GM23338 (cell line): ENCODE measurements at regions not wholly inside any gene's neighbourhood (a gene's known extent, or its start where the extent isn't known, plus 50 kb on each side); places are given as distances from the start of the nearest gene placed in this dataset.

ENCODE experiments used
- ATAC-seq: fragments of 200-7000 bp; cut with Tn5 transposase; 3 replicates; pipeline ENCODE4 v1.9.1; 2020
- DNase-seq: peaks from one replicate; pipeline ENCODE4 v3.0.0-alpha.2; 2015; ENCODE audit warnings: low spot score
- H2AFZ ChIP-seq: fragments of 200-600 bp; sonication (generic); 2 replicates; pipeline ENCODE4 v1.8.0; 2016; ENCODE audit warnings: antibody characterized with exemption, mild to moderate bottlenecking, moderate library complexity
- H3F3A ChIP-seq: fragments of 200-600 bp; sonication (generic); replicated peaks from 2 replicates; pipeline ENCODE4 v1.8.0; 2017; ENCODE audit warnings: antibody characterized with exemption, mixed run types, low read depth
- H3K27ac ChIP-seq: fragments of 200-600 bp; sonication (generic); 2 replicates; pipeline ENCODE4 v1.6.1; 2016; ENCODE audit warnings: low read depth
- H3K27me3 ChIP-seq: fragments of 200-600 bp; sonication (generic); 2 replicates; pipeline ENCODE4 v1.8.0; 2016; ENCODE audit warnings: mild to moderate bottlenecking, mixed run types, moderate library complexity; ENCODE audit not compliant: insufficient read depth
- H3K36me3 ChIP-seq: fragments of 200-600 bp; sonication (generic); 2 replicates; pipeline ENCODE4 v1.8.0; 2016; ENCODE audit warnings: mild to moderate bottlenecking; ENCODE audit not compliant: insufficient read depth
- H3K4me1 ChIP-seq: fragments of 200-600 bp; sonication (generic); 2 replicates; pipeline ENCODE4 v1.8.0; 2016; ENCODE audit warnings: mild to moderate bottlenecking, moderate library complexity; ENCODE audit not compliant: insufficient read depth
- H3K4me2 ChIP-seq: fragments of 200-600 bp; sonication (generic); 2 replicates; pipeline ENCODE4 v1.7.1; 2017; ENCODE audit warnings: mixed run types
- H3K4me3 ChIP-seq: fragments of 200-600 bp; sonication (generic); 2 replicates; pipeline ENCODE4 v1.6.1; 2016; ENCODE audit warnings: mixed run types
- H3K79me2 ChIP-seq: fragments of 200-600 bp; sonication (generic); replicated peaks from 2 replicates; pipeline ENCODE4 v1.8.0; 2017; ENCODE audit warnings: mild to moderate bottlenecking; ENCODE audit not compliant: insufficient read depth
- H3K9me2 ChIP-seq: fragments of 200-600 bp; sonication (generic); 2 replicates; pipeline ENCODE4 v1.8.0; 2017; ENCODE audit not compliant: insufficient read depth
- H4K20me1 ChIP-seq: fragments of 200-600 bp; sonication (generic); replicated peaks from 2 replicates; pipeline ENCODE4 v1.8.0; 2017; ENCODE audit warnings: mild to moderate bottlenecking; ENCODE audit not compliant: insufficient read depth
- H3K27ac Mint-ChIP-seq: 2 replicates; pipeline ENCODE4 v1.8.0; 2020; ENCODE audit warnings: inconsistent platforms, mild to moderate bottlenecking, moderate library complexity, mixed read lengths
- H3K27me3 Mint-ChIP-seq: 3 replicates; pipeline ENCODE4 v1.8.0; 2022; ENCODE audit warnings: low read depth, mild to moderate bottlenecking, moderate library complexity, mixed read lengths, inconsistent platforms; ENCODE audit not compliant: insufficient read depth, poor library complexity
- H3K36me3 Mint-ChIP-seq: 3 replicates; pipeline ENCODE4 v1.8.0; 2021; ENCODE audit warnings: low read depth, mild to moderate bottlenecking, inconsistent platforms, moderate library complexity, mixed read lengths
- H3K4me1 Mint-ChIP-seq: 3 replicates; pipeline ENCODE4 v1.8.0; 2020; ENCODE audit warnings: mild to moderate bottlenecking, inconsistent platforms, mixed read lengths
- H3K4me3 Mint-ChIP-seq: 3 replicates; pipeline ENCODE4 v1.8.0; 2021; ENCODE audit warnings: moderate library complexity, mild to moderate bottlenecking, inconsistent platforms, mixed read lengths
- H3K9me3 Mint-ChIP-seq: 3 replicates; pipeline ENCODE4 v1.8.0; 2020; ENCODE audit warnings: moderate library complexity, mild to moderate bottlenecking, inconsistent platforms, mixed read lengths
- CREB1 ChIP-seq: fragments of 250-450 bp; sonication (Bioruptor Pico); IDR thresholded peaks from 2 replicates; pipeline ENCODE4 v1.5.0; 2020; ENCODE audit warnings: low read depth, mild to moderate bottlenecking, moderate library complexity
- EZH2 ChIP-seq: fragments of 200-600 bp; sonication (generic); IDR thresholded peaks from one replicate; pipeline ENCODE4 v1.8.0; 2017; ENCODE audit warnings: antibody characterized with exemption, mild to moderate bottlenecking, low read depth; ENCODE audit not compliant: unreplicated experiment
- EZH2phosphoT487 ChIP-seq: fragments of 200-600 bp; sonication (generic); IDR thresholded peaks from one replicate; pipeline ENCODE4 v1.8.1; 2018; ENCODE audit warnings: antibody characterized with exemption; ENCODE audit not compliant: unreplicated experiment
- JUNB ChIP-seq: IDR thresholded peaks from one replicate; pipeline ENCODE4 v1.6.1; 2016; ENCODE audit warnings: antibody characterized with exemption; ENCODE audit not compliant: unreplicated experiment
- NANOG ChIP-seq: IDR thresholded peaks from 2 replicates; pipeline ENCODE4 v1.6.1; 2016; ENCODE audit warnings: antibody characterized with exemption, borderline replicate concordance
- POLR2AphosphoS5 ChIP-seq: IDR thresholded peaks from 2 replicates; pipeline ENCODE4 v1.6.1; 2016; ENCODE audit warnings: antibody characterized with exemption, low read depth
- STAT1 ChIP-seq: IDR thresholded peaks from one replicate; pipeline ENCODE4 v1.6.1; 2016; ENCODE audit warnings: antibody characterized with exemption; ENCODE audit not compliant: unreplicated experiment
- ZNF114 ChIP-seq: fragments of 250-450 bp; sonication (Bioruptor Pico); IDR thresholded peaks from 2 replicates; pipeline ENCODE4 v1.5.0; 2020; ENCODE audit warnings: mild to moderate bottlenecking, moderate library complexity
- ZNF331 ChIP-seq: fragments of 250-450 bp; sonication (Bioruptor Pico); IDR thresholded peaks from 2 replicates; pipeline ENCODE4 v1.5.0; 2020; ENCODE audit warnings: low read depth, mild to moderate bottlenecking, moderate library complexity
- TF ChIP-seq, protein P1 (sequence below): IDR thresholded peaks from 2 replicates; pipeline ENCODE4 v1.6.1; 2016; ENCODE audit warnings: antibody characterized with exemption
- TF ChIP-seq, protein P2 (sequence below): IDR thresholded peaks from one replicate; pipeline ENCODE4 v1.6.1; 2018; ENCODE audit warnings: antibody characterized with exemption; ENCODE audit not compliant: unreplicated experiment
- TF ChIP-seq, protein P3 (sequence below): fragments of 250-450 bp; sonication (Bioruptor Pico); IDR thresholded peaks from 2 replicates; pipeline ENCODE4 v1.5.0; 2020; ENCODE audit warnings: mild to moderate bottlenecking, moderate library complexity
- TF ChIP-seq, protein P4 (sequence below), 2 experiments: fragments of 200-600 bp in 1 of 2; sonication (generic) in 1 of 2; conservative IDR thresholded peaks; 2 replicates each; pipeline versions ENCODE4 v1.5.1 to v1.6.1; 2016 to 2017; ENCODE audit warnings: antibody characterized with exemption in 2 of 2, low read depth in 2 of 2, mild to moderate bottlenecking in 2 of 2, moderate library complexity in 1 of 2

DNA sequence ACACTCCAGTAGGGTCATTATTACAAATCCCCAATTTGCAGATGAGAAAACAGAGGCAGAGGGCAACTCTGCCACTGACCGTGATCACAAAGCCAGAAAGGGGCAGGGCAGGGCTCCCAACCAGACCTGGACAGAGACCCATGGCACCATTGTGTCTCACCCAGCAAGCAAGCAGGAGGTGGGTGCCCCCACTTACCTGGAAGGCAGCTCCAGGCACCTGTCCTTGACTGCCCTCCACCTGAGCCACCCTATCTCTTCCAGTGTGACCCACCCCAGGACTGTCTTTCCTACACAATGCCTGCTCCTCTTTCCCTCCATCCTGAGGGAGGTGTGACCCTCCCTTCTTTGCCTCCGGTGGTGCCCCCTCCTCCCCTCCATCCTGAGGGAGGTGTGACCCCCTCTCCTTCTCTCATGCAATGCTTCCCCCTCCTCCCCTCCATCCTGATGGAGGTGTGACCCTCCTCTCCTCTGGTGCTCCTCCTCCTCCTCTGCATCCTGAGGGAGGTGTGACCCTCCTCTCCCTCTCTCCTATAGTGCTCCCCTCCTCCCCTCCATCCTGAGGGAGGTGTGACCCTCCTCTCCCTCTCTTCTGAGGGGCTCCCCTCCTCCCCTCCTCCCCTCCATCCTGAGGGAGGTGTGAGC is 198.0 kb downstream of the MED10 start:
- no peak overlapping the region for H2AFZ ChIP-seq
- no peak overlapping the region for H3K27ac ChIP-seq
- no peak overlapping the region for H3K4me2 ChIP-seq
- Mint-ChIP-seq H3K27ac (no peak overlapping the region), H3K4me3 (no peak overlapping the region), H3K4me1 (no peaks in the 10 kb centered on the region; the same call in 2 of the 3 replicates), H3K9me3 (peaks cover 4% of the 10 kb centered on the region; the same call in 1 of the 3 replicates), H3K27me3 (peaks cover 2% of the 10 kb centered on the region), H3K36me3 (peaks cover 2% of the 10 kb centered on the region; the same call in 2 of the 3 replicates)
- H3K27me3 ChIP-seq, result no peaks in the 10 kb centered on the region
- TF ChIP-seq ZNF331 (CRISPR knock-in tag) (no peak), JUNB (no peak), EZH2 (no peak), POLR2AphosphoS5 (no peak), CREB1 (CRISPR knock-in tag) (no peak), EZH2phosphoT487 (no peak), ZNF114 (no peak), STAT1 (no peak), NANOG (no peak)
- TF ChIP-seq, protein P1, sequence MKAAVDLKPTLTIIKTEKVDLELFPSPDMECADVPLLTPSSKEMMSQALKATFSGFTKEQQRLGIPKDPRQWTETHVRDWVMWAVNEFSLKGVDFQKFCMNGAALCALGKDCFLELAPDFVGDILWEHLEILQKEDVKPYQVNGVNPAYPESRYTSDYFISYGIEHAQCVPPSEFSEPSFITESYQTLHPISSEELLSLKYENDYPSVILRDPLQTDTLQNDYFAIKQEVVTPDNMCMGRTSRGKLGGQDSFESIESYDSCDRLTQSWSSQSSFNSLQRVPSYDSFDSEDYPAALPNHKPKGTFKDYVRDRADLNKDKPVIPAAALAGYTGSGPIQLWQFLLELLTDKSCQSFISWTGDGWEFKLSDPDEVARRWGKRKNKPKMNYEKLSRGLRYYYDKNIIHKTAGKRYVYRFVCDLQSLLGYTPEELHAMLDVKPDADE, result no peak
- TF ChIP-seq, protein P2, sequence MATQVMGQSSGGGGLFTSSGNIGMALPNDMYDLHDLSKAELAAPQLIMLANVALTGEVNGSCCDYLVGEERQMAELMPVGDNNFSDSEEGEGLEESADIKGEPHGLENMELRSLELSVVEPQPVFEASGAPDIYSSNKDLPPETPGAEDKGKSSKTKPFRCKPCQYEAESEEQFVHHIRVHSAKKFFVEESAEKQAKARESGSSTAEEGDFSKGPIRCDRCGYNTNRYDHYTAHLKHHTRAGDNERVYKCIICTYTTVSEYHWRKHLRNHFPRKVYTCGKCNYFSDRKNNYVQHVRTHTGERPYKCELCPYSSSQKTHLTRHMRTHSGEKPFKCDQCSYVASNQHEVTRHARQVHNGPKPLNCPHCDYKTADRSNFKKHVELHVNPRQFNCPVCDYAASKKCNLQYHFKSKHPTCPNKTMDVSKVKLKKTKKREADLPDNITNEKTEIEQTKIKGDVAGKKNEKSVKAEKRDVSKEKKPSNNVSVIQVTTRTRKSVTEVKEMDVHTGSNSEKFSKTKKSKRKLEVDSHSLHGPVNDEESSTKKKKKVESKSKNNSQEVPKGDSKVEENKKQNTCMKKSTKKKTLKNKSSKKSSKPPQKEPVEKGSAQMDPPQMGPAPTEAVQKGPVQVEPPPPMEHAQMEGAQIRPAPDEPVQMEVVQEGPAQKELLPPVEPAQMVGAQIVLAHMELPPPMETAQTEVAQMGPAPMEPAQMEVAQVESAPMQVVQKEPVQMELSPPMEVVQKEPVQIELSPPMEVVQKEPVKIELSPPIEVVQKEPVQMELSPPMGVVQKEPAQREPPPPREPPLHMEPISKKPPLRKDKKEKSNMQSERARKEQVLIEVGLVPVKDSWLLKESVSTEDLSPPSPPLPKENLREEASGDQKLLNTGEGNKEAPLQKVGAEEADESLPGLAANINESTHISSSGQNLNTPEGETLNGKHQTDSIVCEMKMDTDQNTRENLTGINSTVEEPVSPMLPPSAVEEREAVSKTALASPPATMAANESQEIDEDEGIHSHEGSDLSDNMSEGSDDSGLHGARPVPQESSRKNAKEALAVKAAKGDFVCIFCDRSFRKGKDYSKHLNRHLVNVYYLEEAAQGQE, result no peak
- TF ChIP-seq, protein P3, sequence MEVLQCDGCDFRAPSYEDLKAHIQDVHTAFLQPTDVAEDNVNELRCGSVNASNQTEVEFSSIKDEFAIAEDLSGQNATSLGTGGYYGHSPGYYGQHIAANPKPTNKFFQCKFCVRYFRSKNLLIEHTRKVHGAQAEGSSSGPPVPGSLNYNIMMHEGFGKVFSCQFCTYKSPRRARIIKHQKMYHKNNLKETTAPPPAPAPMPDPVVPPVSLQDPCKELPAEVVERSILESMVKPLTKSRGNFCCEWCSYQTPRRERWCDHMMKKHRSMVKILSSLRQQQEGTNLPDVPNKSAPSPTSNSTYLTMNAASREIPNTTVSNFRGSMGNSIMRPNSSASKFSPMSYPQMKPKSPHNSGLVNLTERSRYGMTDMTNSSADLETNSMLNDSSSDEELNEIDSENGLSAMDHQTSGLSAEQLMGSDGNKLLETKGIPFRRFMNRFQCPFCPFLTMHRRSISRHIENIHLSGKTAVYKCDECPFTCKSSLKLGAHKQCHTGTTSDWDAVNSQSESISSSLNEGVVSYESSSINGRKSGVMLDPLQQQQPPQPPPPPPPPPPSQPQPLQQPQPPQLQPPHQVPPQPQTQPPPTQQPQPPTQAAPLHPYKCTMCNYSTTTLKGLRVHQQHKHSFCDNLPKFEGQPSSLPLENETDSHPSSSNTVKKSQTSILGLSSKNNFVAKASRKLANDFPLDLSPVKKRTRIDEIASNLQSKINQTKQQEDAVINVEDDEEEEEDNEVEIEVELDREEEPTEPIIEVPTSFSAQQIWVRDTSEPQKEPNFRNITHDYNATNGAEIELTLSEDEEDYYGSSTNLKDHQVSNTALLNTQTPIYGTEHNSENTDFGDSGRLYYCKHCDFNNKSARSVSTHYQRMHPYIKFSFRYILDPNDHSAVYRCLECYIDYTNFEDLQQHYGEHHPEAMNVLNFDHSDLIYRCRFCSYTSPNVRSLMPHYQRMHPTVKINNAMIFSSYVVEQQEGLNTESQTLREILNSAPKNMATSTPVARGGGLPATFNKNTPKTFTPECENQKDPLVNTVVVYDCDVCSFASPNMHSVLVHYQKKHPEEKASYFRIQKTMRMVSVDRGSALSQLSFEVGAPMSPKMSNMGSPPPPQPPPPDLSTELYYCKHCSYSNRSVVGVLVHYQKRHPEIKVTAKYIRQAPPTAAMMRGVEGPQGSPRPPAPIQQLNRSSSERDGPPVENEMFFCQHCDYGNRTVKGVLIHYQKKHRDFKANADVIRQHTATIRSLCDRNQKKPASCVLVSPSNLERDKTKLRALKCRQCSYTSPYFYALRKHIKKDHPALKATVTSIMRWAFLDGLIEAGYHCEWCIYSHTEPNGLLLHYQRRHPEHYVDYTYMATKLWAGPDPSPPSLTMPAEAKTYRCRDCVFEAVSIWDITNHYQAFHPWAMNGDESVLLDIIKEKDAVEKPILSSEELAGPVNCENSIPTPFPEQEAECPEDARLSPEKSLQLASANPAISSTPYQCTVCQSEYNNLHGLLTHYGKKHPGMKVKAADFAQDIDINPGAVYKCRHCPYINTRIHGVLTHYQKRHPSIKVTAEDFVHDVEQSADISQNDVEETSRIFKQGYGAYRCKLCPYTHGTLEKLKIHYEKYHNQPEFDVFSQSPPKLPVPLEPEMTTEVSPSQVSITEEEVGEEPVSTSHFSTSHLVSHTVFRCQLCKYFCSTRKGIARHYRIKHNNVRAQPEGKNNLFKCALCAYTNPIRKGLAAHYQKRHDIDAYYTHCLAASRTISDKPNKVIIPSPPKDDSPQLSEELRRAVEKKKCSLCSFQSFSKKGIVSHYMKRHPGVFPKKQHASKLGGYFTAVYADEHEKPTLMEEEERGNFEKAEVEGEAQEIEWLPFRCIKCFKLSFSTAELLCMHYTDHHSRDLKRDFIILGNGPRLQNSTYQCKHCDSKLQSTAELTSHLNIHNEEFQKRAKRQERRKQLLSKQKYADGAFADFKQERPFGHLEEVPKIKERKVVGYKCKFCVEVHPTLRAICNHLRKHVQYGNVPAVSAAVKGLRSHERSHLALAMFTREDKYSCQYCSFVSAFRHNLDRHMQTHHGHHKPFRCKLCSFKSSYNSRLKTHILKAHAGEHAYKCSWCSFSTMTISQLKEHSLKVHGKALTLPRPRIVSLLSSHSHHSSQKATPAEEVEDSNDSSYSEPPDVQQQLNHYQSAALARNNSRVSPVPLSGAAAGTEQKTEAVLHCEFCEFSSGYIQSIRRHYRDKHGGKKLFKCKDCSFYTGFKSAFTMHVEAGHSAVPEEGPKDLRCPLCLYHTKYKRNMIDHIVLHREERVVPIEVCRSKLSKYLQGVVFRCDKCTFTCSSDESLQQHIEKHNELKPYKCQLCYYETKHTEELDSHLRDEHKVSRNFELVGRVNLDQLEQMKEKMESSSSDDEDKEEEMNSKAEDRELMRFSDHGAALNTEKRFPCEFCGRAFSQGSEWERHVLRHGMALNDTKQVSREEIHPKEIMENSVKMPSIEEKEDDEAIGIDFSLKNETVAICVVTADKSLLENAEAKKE (CRISPR knock-in tag), result no peak
- TF ChIP-seq, protein P4, sequence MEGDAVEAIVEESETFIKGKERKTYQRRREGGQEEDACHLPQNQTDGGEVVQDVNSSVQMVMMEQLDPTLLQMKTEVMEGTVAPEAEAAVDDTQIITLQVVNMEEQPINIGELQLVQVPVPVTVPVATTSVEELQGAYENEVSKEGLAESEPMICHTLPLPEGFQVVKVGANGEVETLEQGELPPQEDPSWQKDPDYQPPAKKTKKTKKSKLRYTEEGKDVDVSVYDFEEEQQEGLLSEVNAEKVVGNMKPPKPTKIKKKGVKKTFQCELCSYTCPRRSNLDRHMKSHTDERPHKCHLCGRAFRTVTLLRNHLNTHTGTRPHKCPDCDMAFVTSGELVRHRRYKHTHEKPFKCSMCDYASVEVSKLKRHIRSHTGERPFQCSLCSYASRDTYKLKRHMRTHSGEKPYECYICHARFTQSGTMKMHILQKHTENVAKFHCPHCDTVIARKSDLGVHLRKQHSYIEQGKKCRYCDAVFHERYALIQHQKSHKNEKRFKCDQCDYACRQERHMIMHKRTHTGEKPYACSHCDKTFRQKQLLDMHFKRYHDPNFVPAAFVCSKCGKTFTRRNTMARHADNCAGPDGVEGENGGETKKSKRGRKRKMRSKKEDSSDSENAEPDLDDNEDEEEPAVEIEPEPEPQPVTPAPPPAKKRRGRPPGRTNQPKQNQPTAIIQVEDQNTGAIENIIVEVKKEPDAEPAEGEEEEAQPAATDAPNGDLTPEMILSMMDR (conservative IDR thresholded peaks at IDR 0.05; ENCODE audit: low read depth in 2 of 2), result no peak
- H4K20me1 ChIP-seq, result no peaks in the 10 kb centered on the region
- H3K4me3 ChIP-seq, result no peak overlapping the region
- no peaks in the 10 kb centered on the region for H3F3A ChIP-seq
- ATAC-seq, result no peak
- DNase-seq, result no peak
- H3K79me2 ChIP-seq, result no peaks in the 10 kb centered on the region
- no peaks in the 10 kb centered on the region for H3K4me1 ChIP-seq
- no peaks in the 10 kb centered on the region for H3K36me3 ChIP-seq
- H3K9me2 ChIP-seq, result no peaks in the 10 kb centered on the region
